H1 (cell line): ENCODE measurements at regions not wholly inside any gene's neighbourhood (a gene's known extent, or its start where the extent isn't known, plus 50 kb on each side); places are given as distances from the start of the nearest gene placed in this dataset.

Experiments
- CTCF ChIA-PET: fragments of 300-600 bp; sonication (Branson Sonifier 250); formaldehyde crosslinking; loops from one replicate; lab custom pipeline; 2021; ENCODE audit not compliant: partially characterized antibody; lab: Charles Lee
- POLR2A ChIA-PET: fragments of 300-600 bp; sonication (Branson Sonifier 250); formaldehyde crosslinking; loops from one replicate; lab custom pipeline; 2021; ENCODE audit warnings: inconsistent platforms; ENCODE audit not compliant: partially characterized antibody; lab: Charles Lee
- DNase-seq, 2 experiments: peaks; one replicate each; pipeline versions ENCODE4 v3.0.0 to v3.0.0-alpha.2; 2010 to 2022; ENCODE audit warnings: low spot score in 2 of 2, low read depth in 1 of 2, mixed read lengths in 1 of 2
- FAIRE-seq: peaks from 2 replicates; lab custom pipeline; 2011; peaks lifted over from hg19 to GRCh38; lab: Jason Lieb, UNC
- H2AFZ ChIP-seq: 2 replicates; pipeline ENCODE4 v1.8.1; 2012; ENCODE audit warnings: low read length, inconsistent platforms
- H2AK5ac ChIP-seq: 2 replicates; pipeline ENCODE4 v1.6.1; 2013; ENCODE audit warnings: low read depth, low read length
- H2BK120ac ChIP-seq: replicated peaks from 2 replicates; pipeline ENCODE3; 2013; ENCODE audit warnings: low read depth, low read length, inconsistent platforms
- H2BK12ac ChIP-seq: 2 replicates; pipeline ENCODE4 v1.6.1; 2013; ENCODE audit warnings: low read depth, low read length
- H2BK15ac ChIP-seq: 2 replicates; pipeline ENCODE4 v1.6.1; 2013; ENCODE audit warnings: low read length
- H2BK20ac ChIP-seq: 2 replicates; pipeline ENCODE4 v1.6.1; 2013; ENCODE audit warnings: low read length
- H2BK5ac ChIP-seq: 2 replicates; pipeline ENCODE4 v1.6.1; 2013; ENCODE audit warnings: low read depth, low read length
- H3K14ac ChIP-seq: 2 replicates; pipeline ENCODE4 v1.6.1; 2013; ENCODE audit warnings: inconsistent platforms; ENCODE audit not compliant: insufficient read length
- H3K18ac ChIP-seq: 2 replicates; pipeline ENCODE4 v1.6.1; 2013; ENCODE audit warnings: low read length; ENCODE audit errors: extremely low read depth
- H3K23ac ChIP-seq: 2 replicates; pipeline ENCODE4 v1.6.1; 2013; ENCODE audit warnings: inconsistent platforms; ENCODE audit not compliant: insufficient read length
- H3K23me2 ChIP-seq: 2 replicates; pipeline ENCODE4 v1.6.1; 2013; ENCODE audit warnings: low read depth, low read length
- H3K27ac ChIP-seq: 2 replicates; pipeline ENCODE4 v1.6.1; 2011; ENCODE audit warnings: low read depth, low read length, inconsistent platforms
- H3K27me3 ChIP-seq, 4 experiments: replicated peaks in 1 of 4; 1 replicate in 1 of 4; 2 replicates in 3 of 4; pipeline versions ENCODE4 v1.6.1 to v1.8.1; 2011 to 2013; ENCODE audit warnings: low read length in 3 of 4, mild to moderate bottlenecking in 3 of 4, inconsistent platforms in 2 of 4, mixed read lengths in 2 of 4, moderate library complexity in 1 of 4; ENCODE audit not compliant: control insufficient read depth in 3 of 4, insufficient read depth in 3 of 4; ENCODE audit errors: extremely low read depth in 1 of 4
- H3K36me3 ChIP-seq, 4 experiments: 2 replicates each; pipeline versions ENCODE4 v1.6.1 to v1.8.1; 2011 to 2013; ENCODE audit warnings: mild to moderate bottlenecking in 4 of 4, low read length in 3 of 4, moderate library complexity in 2 of 4, control low read depth in 1 of 4, inconsistent platforms in 1 of 4; ENCODE audit not compliant: insufficient read depth in 4 of 4, control insufficient read depth in 2 of 4
- H3K4ac ChIP-seq: replicated peaks from 2 replicates; pipeline ENCODE3; 2013; ENCODE audit warnings: low read length, low read depth, mixed read lengths, inconsistent platforms; ENCODE audit not compliant: insufficient read length
- H3K4me1 ChIP-seq, 4 experiments: replicated peaks in 1 of 4; 1 replicate in 1 of 4; 2 replicates in 3 of 4; pipeline versions ENCODE4 v1.6.1 to v1.8.1; 2011 to 2013; ENCODE audit warnings: low read length in 3 of 4, inconsistent platforms in 2 of 4, mixed read lengths in 1 of 4; ENCODE audit not compliant: insufficient read depth in 4 of 4, control insufficient read depth in 3 of 4
- H3K4me2 ChIP-seq, 2 experiments: 2 replicates each; pipeline versions ENCODE4 v1.6.1 to v1.8.1; 2011 to 2013; ENCODE audit warnings: low read depth in 2 of 2, low read length in 2 of 2, control low read depth in 1 of 2, inconsistent platforms in 1 of 2, mild to moderate bottlenecking in 1 of 2; ENCODE audit not compliant: insufficient read depth in 1 of 2
- H3K4me3 ChIP-seq, 4 experiments: fragments of 200-600, 300-600 bp in 1 of 4; sonication (generic), shearing (Covaris generic), sonication (Bioruptor Twin) in 1 of 4; 2 replicates each; pipeline versions ENCODE4 v1.5.1 to v1.8.1; 2011 to 2016; ENCODE audit warnings: low read length in 4 of 4, low read depth in 3 of 4, control low read depth in 2 of 4, inconsistent platforms in 2 of 4, mild to moderate bottlenecking in 2 of 4, mixed read lengths in 1 of 4, moderate library complexity in 1 of 4; ENCODE audit not compliant: insufficient read depth in 2 of 4; ENCODE audit errors: extremely low read depth in 1 of 4
- H3K56ac ChIP-seq: replicated peaks from 2 replicates; pipeline ENCODE3; 2013; ENCODE audit warnings: low read depth, mild to moderate bottlenecking, mixed read lengths, low read length, inconsistent platforms; ENCODE audit not compliant: insufficient read length
- H3K79me1 ChIP-seq: 2 replicates; pipeline ENCODE4 v1.6.1; 2013; ENCODE audit warnings: low read depth, low read length, control low read depth
- H3K79me2 ChIP-seq, 2 experiments: 2 replicates each; pipeline versions ENCODE4 v1.6.1 to v1.8.1; 2012 to 2013; ENCODE audit warnings: low read length in 2 of 2, mild to moderate bottlenecking in 2 of 2, inconsistent platforms in 1 of 2; ENCODE audit not compliant: insufficient read depth in 2 of 2, control insufficient read depth in 1 of 2
- H3K9ac ChIP-seq, 4 experiments: replicated peaks in 1 of 4; 1 replicate in 1 of 4; 2 replicates in 3 of 4; pipeline versions ENCODE4 v1.6.1 to v1.8.1; 2011 to 2013; ENCODE audit warnings: low read depth in 3 of 4, low read length in 3 of 4, control low read depth in 2 of 4, mild to moderate bottlenecking in 2 of 4, moderate library complexity in 2 of 4, inconsistent platforms in 1 of 4; ENCODE audit errors: extremely low read depth in 1 of 4
- H3K9me3 ChIP-seq, 2 experiments: 2 replicates each; pipeline versions ENCODE4 v1.6.1 to v1.8.1; 2012 to 2013; ENCODE audit warnings: mild to moderate bottlenecking in 2 of 2, moderate library complexity in 2 of 2, control low read depth in 1 of 2, inconsistent platforms in 1 of 2, low read depth in 1 of 2, low read length in 1 of 2, mixed read lengths in 1 of 2; ENCODE audit not compliant: insufficient read depth in 2 of 2
- H4K20me1 ChIP-seq, 2 experiments: replicated peaks in 1 of 2; 2 replicates each; pipeline versions ENCODE3 to v1.8.1; 2011 to 2013; ENCODE audit warnings: inconsistent platforms in 2 of 2, low read length in 2 of 2, mild to moderate bottlenecking in 1 of 2; ENCODE audit not compliant: insufficient read depth in 2 of 2, control insufficient read depth in 1 of 2
- H4K5ac ChIP-seq: 2 replicates; pipeline ENCODE4 v1.6.1; 2013; ENCODE audit warnings: low read length, low read depth, mixed read lengths, inconsistent platforms; ENCODE audit not compliant: insufficient read length
- H4K8ac ChIP-seq: 2 replicates; pipeline ENCODE4 v1.8.0; 2013; ENCODE audit warnings: mild to moderate bottlenecking, moderate library complexity, low read length, inconsistent platforms; ENCODE audit not compliant: insufficient read depth; ENCODE audit errors: extremely low read depth
- H4K91ac ChIP-seq: replicated peaks from 2 replicates; pipeline ENCODE3; 2013; ENCODE audit warnings: low read length, mixed read lengths, inconsistent platforms; ENCODE audit not compliant: insufficient read length
- ATF2 ChIP-seq: IDR thresholded peaks from 2 replicates; pipeline ENCODE4 v1.6.1; 2012; ENCODE audit warnings: low read length, inconsistent platforms
- CBX8 ChIP-seq: fragments of 300-800, 300-1000 bp; sonication (generic); IDR thresholded peaks from 2 replicates; pipeline ENCODE4 v1.7.1; 2016; ENCODE audit warnings: low read depth, low read length, borderline replicate concordance
- CHD2 ChIP-seq: IDR thresholded peaks from 2 replicates; pipeline ENCODE4 v1.6.1; 2012; ENCODE audit warnings: low read length, improper control_type of control experiment
- CREB1 ChIP-seq: IDR thresholded peaks from 2 replicates; pipeline ENCODE4 v1.6.1; 2012; ENCODE audit warnings: inconsistent platforms
- CTBP2 ChIP-seq: IDR thresholded peaks from 2 replicates; pipeline ENCODE4 v1.7.0; 2011; ENCODE audit warnings: borderline replicate concordance, mild to moderate bottlenecking, moderate library complexity, mixed read lengths, low read length; ENCODE audit not compliant: insufficient read depth, insufficient read length
- GABPA ChIP-seq: IDR thresholded peaks from 2 replicates; pipeline ENCODE4 v1.6.1; 2011; ENCODE audit warnings: mild to moderate bottlenecking, low read length, moderate library complexity, borderline replicate concordance; ENCODE audit not compliant: insufficient read depth
- KDM1A ChIP-seq: fragments of 200-600, 300-600 bp; sonication (generic); IDR thresholded peaks from 2 replicates; pipeline ENCODE4 v1.7.1; 2016; ENCODE audit warnings: mild to moderate bottlenecking, low read length, borderline replicate concordance
- KDM5A ChIP-seq: fragments of 200-600 bp; IDR thresholded peaks from 2 replicates; pipeline ENCODE4 v1.7.1; 2012; ENCODE audit warnings: mild to moderate bottlenecking, low read length, inconsistent platforms, mixed read lengths
- MAFK ChIP-seq: IDR thresholded peaks from 2 replicates; pipeline ENCODE4 v1.6.1; 2012; ENCODE audit warnings: low read depth, mild to moderate bottlenecking, improper control_type of control experiment, low read length
- NANOG ChIP-seq: IDR thresholded peaks from 2 replicates; pipeline ENCODE4 v1.6.1; 2011; ENCODE audit warnings: low read length, low read depth, mild to moderate bottlenecking, inconsistent platforms; ENCODE audit not compliant: insufficient read depth, poor library complexity, severe bottlenecking
- POLR2AphosphoS5 ChIP-seq: IDR thresholded peaks from 2 replicates; pipeline ENCODE4 v1.6.1; 2011; ENCODE audit warnings: low read depth, low read length
- SP1 ChIP-seq: IDR thresholded peaks from 2 replicates; pipeline ENCODE4 v1.6.1; 2011; ENCODE audit warnings: low read depth, low read length
- TCF12 ChIP-seq: IDR thresholded peaks from 2 replicates; pipeline ENCODE4 v1.6.1; 2011; ENCODE audit warnings: low read depth, mild to moderate bottlenecking, low read length
- TEAD4 ChIP-seq: IDR thresholded peaks from 2 replicates; pipeline ENCODE4 v1.6.1; 2012; ENCODE audit warnings: low read depth, low read length, inconsistent platforms, mixed read lengths
- ZNF274 ChIP-seq: IDR thresholded peaks from 2 replicates; pipeline ENCODE4 v1.7.0; 2012; ENCODE audit warnings: low read length, borderline replicate concordance; ENCODE audit errors: extremely low read depth
- WGBS, 2 experiments: shearing (Covaris generic) in 1 of 2; methylation state at CpG; one replicate each; pipeline versions ENCODE4 v1.1.6 to v1.1.7; 2013 to 2015; ENCODE audit warnings: low lambda C conversion rate in 2 of 2, mixed read lengths in 2 of 2, inconsistent platforms in 1 of 2, low coverage in 1 of 2, missing lambda C conversion rate in 1 of 2; ENCODE audit not compliant: insufficient replicate concordance in 2 of 2, insufficient coverage in 1 of 2, insufficient read length in 1 of 2; ENCODE audit errors: extremely low coverage in 1 of 2, missing lambda C conversion rate in 1 of 2; 5-methylcytosine and 5-hydroxymethylcytosine counted together

GRCh38 chr12:5166976-5167375 lies 123.3 kb downstream of the KCNA5 start:
- Histone ChIP-seq H3K56ac (no peak overlapping the region), H2BK12ac (no peak overlapping the region), H4K8ac (no peak overlapping the region), H2AK5ac (no peak overlapping the region), H3K9ac (no peak overlapping the region), H3K4me3 (no peak overlapping the region), H3K4ac (no peak overlapping the region), H4K91ac (no peak overlapping the region), H3K14ac (no peak overlapping the region), H3K79me1 (no peaks in the 10 kb centered on the region), H2BK120ac (no peak overlapping the region), H2BK20ac (no peak overlapping the region), H3K27me3 (no peaks in the 10 kb centered on the region), H2AFZ (no peak overlapping the region), H4K20me1 (no peaks in the 10 kb centered on the region), H3K4me1 (peaks cover 0 to 4% (median 0%) of the 10 kb centered on the region in 4 experiments; a peak in 3 of 7 replicates), H3K18ac (no peak overlapping the region), H3K36me3 (no peaks in the 10 kb centered on the region), H2BK5ac (no peak overlapping the region), H3K79me2 (no peaks in the 10 kb centered on the region), H3K4me2 (no peak overlapping the region), H2BK15ac (no peak overlapping the region), H3K27ac (no peak overlapping the region), H3K23me2 (no peaks in the 10 kb centered on the region), H4K5ac (no peak overlapping the region), H3K23ac (no peak overlapping the region), H3K9me3 (no peaks in the 10 kb centered on the region)
- ChIA-PET POLR2A (no interaction called here), CTCF (no interaction called here)
- FAIRE-seq: no peak
- no peak for DNase-seq
- 94% methylated on average over 4 of the region's 4 CpGs; no CpG with 5 or more reads in 1 of the 2 experiments for WGBS, 2 experiments
- TF ChIP-seq NANOG (no peak), POLR2AphosphoS5 (no peak), CHD2 (no peak), KDM5A (no peak), SP1 (no peak), GABPA (no peak), TCF12 (no peak), CREB1 (no peak), MAFK (no peak), ZNF274 (no peak), ATF2 (no peak), TEAD4 (no peak), CTBP2 (no peak), CBX8 (no peak), KDM1A (no peak)
